HG02884 (cell line): ENCODE measurements at regions not wholly inside any gene's neighbourhood (a gene's known extent, or its start where the extent isn't known, plus 50 kb on each side); places are given as distances from the start of the nearest gene placed in this dataset.

Experiments used
- ATAC-seq: cut with Tn5 transposase; IDR thresholded peaks from one replicate; pipeline ENCODE4 v1.9.1; 2021; ENCODE audit warnings: mild to moderate bottlenecking, moderate library complexity; ENCODE audit not compliant: unreplicated experiment

GRCh38 chr1:116322752-116323405 is 50.2 kb upstream of the ATP1A1 start:
- no peak for ATAC-seq
